SK-N-SH (cell line): ENCODE measurements at regions not wholly inside any gene's neighbourhood (a gene's known extent, or its start where the extent isn't known, plus 50 kb on each side); places are given as distances from the start of the nearest gene placed in this dataset.

ENCODE experiments used
- CTCF ChIA-PET: fragments of 300-600, 350-600 bp; formaldehyde crosslinking; extraction: SDS; loops from one replicate; lab custom pipeline; 2021; lab: Yijun Ruan, JAX
- POLR2A ChIA-PET: fragments of 350-600 bp; sonication (Branson Sonifier 250); formaldehyde crosslinking; extraction: SDS; loops from one replicate; lab custom pipeline; 2020; ENCODE audit warnings: antibody characterized with exemption, inconsistent platforms; lab: Yijun Ruan, JAX
- DNase-seq: peaks from one replicate; pipeline ENCODE4 v3.0.0; 2012
- H2AFZ ChIP-seq: fragments of 200-600 bp; sonication (generic); 2 replicates; pipeline ENCODE4 v1.8.1; 2016; ENCODE audit warnings: antibody characterized with exemption, mild to moderate bottlenecking, low read depth
- H3F3A ChIP-seq: fragments of 200-600 bp; sonication (generic); replicated peaks from 2 replicates; pipeline ENCODE3; 2016; ENCODE audit warnings: antibody characterized with exemption, mild to moderate bottlenecking; ENCODE audit not compliant: insufficient read depth
- H3K27ac ChIP-seq, 2 experiments: fragments of 200-500 bp in 1 of 2; fragments of 200-600 bp in 1 of 2; sonication (Bioruptor generic) in 1 of 2; sonication (generic), shearing (Covaris generic) in 1 of 2; 2 replicates each; pipeline versions ENCODE4 v1.5.1 to v1.6.1; 2014 to 2016; ENCODE audit warnings: low read depth in 2 of 2, inconsistent platforms in 1 of 2, low read length in 1 of 2, mild to moderate bottlenecking in 1 of 2, mixed read lengths in 1 of 2
- H3K27me3 ChIP-seq: fragments of 200-600 bp; sonication (generic), shearing (Covaris generic); 2 replicates; pipeline ENCODE4 v1.6.1; 2016; ENCODE audit warnings: mixed run types; ENCODE audit not compliant: insufficient read depth
- H3K36me3 ChIP-seq, 2 experiments: fragments of 200-500 bp in 1 of 2; fragments of 200-600 bp in 1 of 2; sonication (Bioruptor generic) in 1 of 2; sonication (generic) in 1 of 2; replicated peaks in 1 of 2; 2 replicates each; pipeline versions ENCODE3 to v1.5.1; 2014 to 2016; ENCODE audit warnings: low read length in 1 of 2, mild to moderate bottlenecking in 1 of 2; ENCODE audit not compliant: insufficient read depth in 2 of 2, control insufficient read depth in 1 of 2
- H3K4me1 ChIP-seq, 2 experiments: fragments of 200-500 bp in 1 of 2; fragments of 200-600 bp in 1 of 2; sonication (Bioruptor generic) in 1 of 2; sonication (generic), shearing (Covaris generic) in 1 of 2; 2 replicates each; pipeline versions ENCODE4 v1.5.1 to v1.6.1; 2014 to 2016; ENCODE audit warnings: low read depth in 1 of 2, low read length in 1 of 2, mixed run types in 1 of 2; ENCODE audit not compliant: insufficient read depth in 2 of 2, control insufficient read depth in 1 of 2
- H3K4me2 ChIP-seq: fragments of 200-600 bp; sonication (generic), shearing (Covaris generic); 2 replicates; pipeline ENCODE4 v1.6.1; 2017; ENCODE audit warnings: mixed run types
- H3K4me3 ChIP-seq, 2 experiments: fragments of 200-500 bp in 1 of 2; fragments of 200-600 bp in 1 of 2; sonication (Bioruptor generic) in 1 of 2; sonication (generic), shearing (Covaris generic) in 1 of 2; 2 replicates each; pipeline versions ENCODE4 v1.5.1 to v1.8.1; 2014 to 2016; ENCODE audit warnings: low read depth in 2 of 2, inconsistent platforms in 1 of 2, low read length in 1 of 2, mild to moderate bottlenecking in 1 of 2, mixed read lengths in 1 of 2, moderate library complexity in 1 of 2
- H3K79me2 ChIP-seq: fragments of 200-600 bp; sonication (generic); 2 replicates; pipeline ENCODE4 v1.8.1; 2017; ENCODE audit warnings: mild to moderate bottlenecking; ENCODE audit not compliant: insufficient read depth
- H3K9ac ChIP-seq: fragments of 200-600 bp; sonication (generic); 2 replicates; pipeline ENCODE4 v1.6.1; 2017; ENCODE audit warnings: mixed run types
- H3K9me2 ChIP-seq: fragments of 200-600 bp; sonication (generic); 2 replicates; pipeline ENCODE4 v1.6.1; 2017; ENCODE audit warnings: mixed run types
- H3K9me3 ChIP-seq: fragments of 200-600 bp; sonication (generic); 2 replicates; pipeline ENCODE4 v1.6.1; 2017; ENCODE audit warnings: mixed run types, mild to moderate bottlenecking, moderate library complexity
- H4K20me1 ChIP-seq: fragments of 200-600 bp; sonication (generic); 2 replicates; pipeline ENCODE4 v1.6.1; 2017; ENCODE audit warnings: mild to moderate bottlenecking, mixed run types; ENCODE audit not compliant: insufficient read depth
- EZH2phosphoT487 ChIP-seq: fragments of 200-600 bp; sonication (generic); IDR thresholded peaks from 2 replicates; pipeline ENCODE4 v1.6.1; 2017; ENCODE audit warnings: low read depth, mixed run types, mild to moderate bottlenecking, antibody characterized with exemption, moderate library complexity, borderline replicate concordance
- FOXJ3 ChIP-seq: sonication (generic); formaldehyde crosslinking; IDR thresholded peaks from 2 replicates; pipeline ENCODE4 v1.5.1; 2020; ENCODE audit warnings: mild to moderate bottlenecking, missing genetic modification reagents
- NFIC ChIP-seq: IDR thresholded peaks from 2 replicates; pipeline ENCODE4 v1.4.0; 2012; ENCODE audit warnings: borderline replicate concordance
- RAD21 ChIP-seq: IDR thresholded peaks from 2 replicates; pipeline ENCODE4 v1.6.1; 2012; ENCODE audit warnings: mild to moderate bottlenecking, low read length
- SIN3A ChIP-seq: IDR thresholded peaks from 2 replicates; pipeline ENCODE4 v1.6.1; 2012; ENCODE audit warnings: low read depth, mild to moderate bottlenecking, low read length, moderate library complexity, borderline replicate concordance
- WGBS: methylation state at CpG from one replicate; pipeline ENCODE4 v1.1.6; 2017; ENCODE audit warnings: low lambda C conversion rate; 5-methylcytosine and 5-hydroxymethylcytosine counted together
- TF ChIP-seq, protein P1 (sequence below): IDR thresholded peaks from 2 replicates; pipeline ENCODE4 v1.6.1; 2012; ENCODE audit warnings: mild to moderate bottlenecking, low read depth, low read length, moderate library complexity
- TF ChIP-seq, protein P2 (sequence below): fragments of 150-350 bp; IDR thresholded peaks from 2 replicates; pipeline ENCODE4 v1.6.1; 2016; ENCODE audit warnings: mild to moderate bottlenecking, low read depth, low read length
- TF ChIP-seq, protein P3 (sequence below): IDR thresholded peaks from 2 replicates; pipeline ENCODE4; 2012
- TF ChIP-seq, protein P4 (sequence below): IDR thresholded peaks from 2 replicates; pipeline ENCODE4 v1.4.0; 2012; ENCODE audit warnings: low read depth, borderline replicate concordance

DNA sequence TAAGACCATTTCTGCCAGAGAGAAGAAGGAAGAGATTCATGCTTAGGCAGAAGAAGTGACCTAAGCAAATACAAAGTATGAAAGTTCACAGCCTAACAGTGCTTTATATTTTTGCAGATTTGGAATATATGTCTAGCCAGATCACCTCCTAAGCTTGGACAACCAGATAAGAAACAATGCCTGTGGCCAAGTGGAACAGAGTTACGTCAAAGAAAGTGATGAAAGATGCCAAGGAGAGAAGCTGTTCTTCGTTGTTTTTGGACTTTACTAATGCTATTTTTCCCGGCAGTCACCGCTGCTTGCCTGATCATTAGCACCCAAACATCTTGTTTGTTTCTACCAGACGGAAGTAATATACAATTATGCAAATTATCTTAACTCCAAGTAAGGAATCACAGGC lies 489.2 kb upstream of the C1orf87 start (continued):
- TF ChIP-seq, protein P1, sequence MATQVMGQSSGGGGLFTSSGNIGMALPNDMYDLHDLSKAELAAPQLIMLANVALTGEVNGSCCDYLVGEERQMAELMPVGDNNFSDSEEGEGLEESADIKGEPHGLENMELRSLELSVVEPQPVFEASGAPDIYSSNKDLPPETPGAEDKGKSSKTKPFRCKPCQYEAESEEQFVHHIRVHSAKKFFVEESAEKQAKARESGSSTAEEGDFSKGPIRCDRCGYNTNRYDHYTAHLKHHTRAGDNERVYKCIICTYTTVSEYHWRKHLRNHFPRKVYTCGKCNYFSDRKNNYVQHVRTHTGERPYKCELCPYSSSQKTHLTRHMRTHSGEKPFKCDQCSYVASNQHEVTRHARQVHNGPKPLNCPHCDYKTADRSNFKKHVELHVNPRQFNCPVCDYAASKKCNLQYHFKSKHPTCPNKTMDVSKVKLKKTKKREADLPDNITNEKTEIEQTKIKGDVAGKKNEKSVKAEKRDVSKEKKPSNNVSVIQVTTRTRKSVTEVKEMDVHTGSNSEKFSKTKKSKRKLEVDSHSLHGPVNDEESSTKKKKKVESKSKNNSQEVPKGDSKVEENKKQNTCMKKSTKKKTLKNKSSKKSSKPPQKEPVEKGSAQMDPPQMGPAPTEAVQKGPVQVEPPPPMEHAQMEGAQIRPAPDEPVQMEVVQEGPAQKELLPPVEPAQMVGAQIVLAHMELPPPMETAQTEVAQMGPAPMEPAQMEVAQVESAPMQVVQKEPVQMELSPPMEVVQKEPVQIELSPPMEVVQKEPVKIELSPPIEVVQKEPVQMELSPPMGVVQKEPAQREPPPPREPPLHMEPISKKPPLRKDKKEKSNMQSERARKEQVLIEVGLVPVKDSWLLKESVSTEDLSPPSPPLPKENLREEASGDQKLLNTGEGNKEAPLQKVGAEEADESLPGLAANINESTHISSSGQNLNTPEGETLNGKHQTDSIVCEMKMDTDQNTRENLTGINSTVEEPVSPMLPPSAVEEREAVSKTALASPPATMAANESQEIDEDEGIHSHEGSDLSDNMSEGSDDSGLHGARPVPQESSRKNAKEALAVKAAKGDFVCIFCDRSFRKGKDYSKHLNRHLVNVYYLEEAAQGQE = no peak
- TF ChIP-seq FOXJ3 (no peak), NFIC (no peak), RAD21 (no peak)
- TF ChIP-seq, protein P2, sequence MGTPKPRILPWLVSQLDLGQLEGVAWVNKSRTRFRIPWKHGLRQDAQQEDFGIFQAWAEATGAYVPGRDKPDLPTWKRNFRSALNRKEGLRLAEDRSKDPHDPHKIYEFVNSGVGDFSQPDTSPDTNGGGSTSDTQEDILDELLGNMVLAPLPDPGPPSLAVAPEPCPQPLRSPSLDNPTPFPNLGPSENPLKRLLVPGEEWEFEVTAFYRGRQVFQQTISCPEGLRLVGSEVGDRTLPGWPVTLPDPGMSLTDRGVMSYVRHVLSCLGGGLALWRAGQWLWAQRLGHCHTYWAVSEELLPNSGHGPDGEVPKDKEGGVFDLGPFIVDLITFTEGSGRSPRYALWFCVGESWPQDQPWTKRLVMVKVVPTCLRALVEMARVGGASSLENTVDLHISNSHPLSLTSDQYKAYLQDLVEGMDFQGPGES = no peak

DNA sequence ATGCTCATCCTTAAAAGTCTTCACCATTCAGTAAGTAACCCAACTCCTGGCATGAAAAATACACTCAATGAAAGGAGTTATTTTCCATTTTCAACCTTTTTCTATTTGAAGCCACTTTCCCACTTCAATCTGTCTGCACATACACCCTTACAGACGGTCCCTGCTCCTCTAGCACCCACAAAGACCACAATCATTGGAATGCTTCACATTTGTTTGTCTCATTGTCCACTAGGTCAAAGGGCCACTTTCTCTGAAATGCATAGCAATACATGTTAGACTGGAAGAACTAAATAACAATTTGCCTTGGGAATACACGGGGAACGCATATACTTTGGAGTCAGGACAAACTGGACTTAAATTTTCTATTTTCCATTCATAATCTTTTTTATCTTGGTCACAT lies 487.1 kb upstream of the C1orf87 start:
- H3K4me1 ChIP-seq = peaks cover 0 to 6% of the 10 kb centered on the region in 2 experiments; a peak in 2 of 4 replicates
- H3K79me2 ChIP-seq = no peaks in the 10 kb centered on the region
- H3K4me2 ChIP-seq = no peak overlapping the region
- no peak overlapping the region for H3K27ac ChIP-seq
- no peak overlapping the region for H3K4me3 ChIP-seq
- TF ChIP-seq SIN3A (no peak), EZH2phosphoT487 (no peak)
- TF ChIP-seq, protein P3, sequence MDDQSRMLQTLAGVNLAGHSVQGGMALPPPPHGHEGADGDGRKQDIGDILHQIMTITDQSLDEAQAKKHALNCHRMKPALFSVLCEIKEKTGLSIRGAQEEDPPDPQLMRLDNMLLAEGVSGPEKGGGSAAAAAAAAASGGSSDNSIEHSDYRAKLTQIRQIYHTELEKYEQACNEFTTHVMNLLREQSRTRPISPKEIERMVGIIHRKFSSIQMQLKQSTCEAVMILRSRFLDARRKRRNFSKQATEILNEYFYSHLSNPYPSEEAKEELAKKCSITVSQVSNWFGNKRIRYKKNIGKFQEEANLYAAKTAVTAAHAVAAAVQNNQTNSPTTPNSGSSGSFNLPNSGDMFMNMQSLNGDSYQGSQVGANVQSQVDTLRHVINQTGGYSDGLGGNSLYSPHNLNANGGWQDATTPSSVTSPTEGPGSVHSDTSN = no peak
- TF ChIP-seq, protein P4, sequence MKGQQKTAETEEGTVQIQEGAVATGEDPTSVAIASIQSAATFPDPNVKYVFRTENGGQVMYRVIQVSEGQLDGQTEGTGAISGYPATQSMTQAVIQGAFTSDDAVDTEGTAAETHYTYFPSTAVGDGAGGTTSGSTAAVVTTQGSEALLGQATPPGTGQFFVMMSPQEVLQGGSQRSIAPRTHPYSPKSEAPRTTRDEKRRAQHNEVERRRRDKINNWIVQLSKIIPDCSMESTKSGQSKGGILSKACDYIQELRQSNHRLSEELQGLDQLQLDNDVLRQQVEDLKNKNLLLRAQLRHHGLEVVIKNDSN = no peak
- no peak overlapping the region for H3K9ac ChIP-seq
- no peaks in the 10 kb centered on the region for H3K9me3 ChIP-seq
- H3K27me3 ChIP-seq = no peaks in the 10 kb centered on the region
- CTCF ChIA-PET = no interaction called here
- 79% methylated on average over 3 of the region's 3 CpGs for WGBS
- H3K9me2 ChIP-seq = no peaks in the 10 kb centered on the region
- no peaks in the 10 kb centered on the region for H3K36me3 ChIP-seq
- DNase-seq = no peak
- POLR2A ChIA-PET = no interaction called here
- no peak overlapping the region for H2AFZ ChIP-seq
- H4K20me1 ChIP-seq = no peaks in the 10 kb centered on the region
- no peaks in the 10 kb centered on the region for H3F3A ChIP-seq
